ENCODE measurements at regions not wholly inside any gene's neighbourhood (a gene's known extent, or its start where the extent isn't known, plus 50 kb on each side); places are given as distances from the start of the nearest gene placed in this dataset.

DNA sequence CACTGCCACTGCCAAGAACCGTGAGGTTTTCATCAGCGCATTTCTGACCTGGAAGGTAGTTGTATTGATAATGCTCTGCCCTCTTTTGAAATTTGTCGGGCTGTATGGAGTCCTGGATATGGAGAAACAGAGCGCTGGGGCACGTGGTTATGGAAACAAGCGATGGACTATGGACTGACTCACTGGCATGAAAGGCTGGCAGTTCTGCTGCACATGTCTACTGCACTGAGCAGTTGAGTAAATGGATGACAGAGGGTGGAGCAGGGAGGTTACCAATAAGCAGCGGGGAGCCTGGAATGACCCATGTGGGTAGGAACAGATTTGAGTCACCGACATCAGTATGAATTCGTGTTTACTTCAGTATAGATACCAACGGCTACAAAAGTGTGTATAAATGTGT lies 429.5 kb downstream of the OCA2 start:
- no peak overlapping the region for H3K4me3 Mint-ChIP-seq (ENCODE audit: unreplicated experiment)
- TF ChIP-seq, protein P1, sequence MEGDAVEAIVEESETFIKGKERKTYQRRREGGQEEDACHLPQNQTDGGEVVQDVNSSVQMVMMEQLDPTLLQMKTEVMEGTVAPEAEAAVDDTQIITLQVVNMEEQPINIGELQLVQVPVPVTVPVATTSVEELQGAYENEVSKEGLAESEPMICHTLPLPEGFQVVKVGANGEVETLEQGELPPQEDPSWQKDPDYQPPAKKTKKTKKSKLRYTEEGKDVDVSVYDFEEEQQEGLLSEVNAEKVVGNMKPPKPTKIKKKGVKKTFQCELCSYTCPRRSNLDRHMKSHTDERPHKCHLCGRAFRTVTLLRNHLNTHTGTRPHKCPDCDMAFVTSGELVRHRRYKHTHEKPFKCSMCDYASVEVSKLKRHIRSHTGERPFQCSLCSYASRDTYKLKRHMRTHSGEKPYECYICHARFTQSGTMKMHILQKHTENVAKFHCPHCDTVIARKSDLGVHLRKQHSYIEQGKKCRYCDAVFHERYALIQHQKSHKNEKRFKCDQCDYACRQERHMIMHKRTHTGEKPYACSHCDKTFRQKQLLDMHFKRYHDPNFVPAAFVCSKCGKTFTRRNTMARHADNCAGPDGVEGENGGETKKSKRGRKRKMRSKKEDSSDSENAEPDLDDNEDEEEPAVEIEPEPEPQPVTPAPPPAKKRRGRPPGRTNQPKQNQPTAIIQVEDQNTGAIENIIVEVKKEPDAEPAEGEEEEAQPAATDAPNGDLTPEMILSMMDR (IDR thresholded peaks at IDR 0.05; ENCODE audit: unreplicated experiment) = no peak
- no peaks in the 10 kb centered on the region for H3K36me3 Mint-ChIP-seq (ENCODE audit: low read depth, unreplicated experiment)
- no peak overlapping the region for H3K27ac Mint-ChIP-seq (ENCODE audit: unreplicated experiment)
- H3K4me1 Mint-ChIP-seq (ENCODE audit: unreplicated experiment) = peaks cover 9% of the 10 kb centered on the region
- no peak for DNase-seq (ENCODE audit: low spot score)
- peaks cover 5% of the 10 kb centered on the region for H3K27me3 Mint-ChIP-seq (ENCODE audit: unreplicated experiment)
- H3K9me3 Mint-ChIP-seq (ENCODE audit: unreplicated experiment) = no peaks in the 10 kb centered on the region

- Mint-ChIP-seq H3K4me1 (ENCODE audit: unreplicated experiment) (peaks cover 14% of the 10 kb centered on the region), H3K36me3 (ENCODE audit: low read depth, unreplicated experiment) (no peaks in the 10 kb centered on the region), H3K27ac (ENCODE audit: unreplicated experiment) (no peak overlapping the region), H3K27me3 (ENCODE audit: unreplicated experiment) (peaks cover 5% of the 10 kb centered on the region), H3K9me3 (ENCODE audit: unreplicated experiment) (no peaks in the 10 kb centered on the region), H3K4me3 (ENCODE audit: unreplicated experiment) (no peak overlapping the region)
- no peak for DNase-seq (ENCODE audit: low spot score)
- TF ChIP-seq, protein P1 (IDR thresholded peaks at IDR 0.05; ENCODE audit: unreplicated experiment) = no peak
Observed at GRCh38 chr15:27668471-27669220, 430.5 kb downstream of the OCA2 start.

- TF ChIP-seq, protein P1 (IDR thresholded peaks at IDR 0.05; ENCODE audit: unreplicated experiment) = no peak
- Mint-ChIP-seq H3K4me1 (ENCODE audit: unreplicated experiment) (peaks cover 18% of the 10 kb centered on the region), H3K27me3 (ENCODE audit: unreplicated experiment) (no peaks in the 10 kb centered on the region), H3K9me3 (ENCODE audit: unreplicated experiment) (no peaks in the 10 kb centered on the region), H3K27ac (ENCODE audit: unreplicated experiment) (no peak overlapping the region), H3K4me3 (ENCODE audit: unreplicated experiment) (no peak overlapping the region), H3K36me3 (ENCODE audit: low read depth, unreplicated experiment) (no peaks in the 10 kb centered on the region)
- DNase-seq (ENCODE audit: low spot score) = no peak
Observed at GRCh38 chr15:27665002-27665401, 434.1 kb downstream of the OCA2 start.

DNA sequence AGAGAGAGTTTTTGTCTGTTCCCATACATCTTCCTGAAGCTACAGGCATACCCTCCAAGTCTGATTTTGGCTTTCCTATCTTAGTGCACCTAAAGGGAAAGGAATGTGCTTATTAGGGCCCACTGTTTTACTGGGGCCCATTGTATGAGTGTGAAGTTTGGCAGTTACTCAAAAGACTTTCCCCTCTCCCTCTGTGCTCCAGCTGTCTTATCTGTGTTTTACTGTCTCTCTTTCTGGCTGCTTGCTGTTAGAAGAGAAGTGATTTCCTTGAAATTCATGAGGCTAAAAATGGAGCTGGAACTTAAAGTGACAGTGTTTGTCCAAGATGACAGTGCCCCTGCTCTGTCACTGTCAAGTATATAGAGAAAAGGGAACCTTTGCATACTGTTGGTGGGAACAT lies 436.2 kb downstream of the OCA2 start:
- Mint-ChIP-seq H3K27ac (ENCODE audit: unreplicated experiment) (no peak overlapping the region), H3K4me1 (ENCODE audit: unreplicated experiment) (peaks cover 18% of the 10 kb centered on the region), H3K36me3 (ENCODE audit: low read depth, unreplicated experiment) (no peaks in the 10 kb centered on the region), H3K27me3 (ENCODE audit: unreplicated experiment) (no peaks in the 10 kb centered on the region), H3K9me3 (ENCODE audit: unreplicated experiment) (no peaks in the 10 kb centered on the region), H3K4me3 (ENCODE audit: unreplicated experiment) (no peak overlapping the region)
- TF ChIP-seq, protein P1 (IDR thresholded peaks at IDR 0.05; ENCODE audit: unreplicated experiment) = no peak
- DNase-seq (ENCODE audit: low spot score) = no peak

DNA sequence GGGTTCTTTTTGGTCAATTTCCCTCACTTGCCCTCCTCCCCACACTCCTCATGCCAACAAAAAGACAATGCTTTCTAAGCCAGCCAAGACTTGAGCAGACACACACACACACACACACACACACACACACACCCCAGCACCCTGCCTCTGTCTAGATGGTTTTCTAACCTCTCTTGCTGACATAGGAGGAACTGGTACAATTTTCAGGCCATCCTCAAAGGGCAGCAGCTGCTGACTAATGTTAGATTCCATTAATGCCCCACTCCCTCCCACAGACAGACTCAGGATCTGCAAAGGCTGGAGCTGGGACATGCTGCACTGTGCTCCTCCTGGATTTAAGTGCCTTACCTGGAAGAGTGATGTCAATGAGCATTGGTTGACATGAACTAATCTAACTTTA lies 438.4 kb downstream of the OCA2 start:
- no peak overlapping the region for H3K27ac Mint-ChIP-seq (ENCODE audit: unreplicated experiment)
- peaks cover 17% of the 10 kb centered on the region for H3K4me1 Mint-ChIP-seq (ENCODE audit: unreplicated experiment)
- TF ChIP-seq, protein P1 (IDR thresholded peaks at IDR 0.05; ENCODE audit: unreplicated experiment) = no peak
- no peaks in the 10 kb centered on the region for H3K36me3 Mint-ChIP-seq (ENCODE audit: low read depth, unreplicated experiment)
- no peaks in the 10 kb centered on the region for H3K27me3 Mint-ChIP-seq (ENCODE audit: unreplicated experiment)
- DNase-seq (ENCODE audit: low spot score) = no peak
- no peaks in the 10 kb centered on the region for H3K9me3 Mint-ChIP-seq (ENCODE audit: unreplicated experiment)
- H3K4me3 Mint-ChIP-seq (ENCODE audit: unreplicated experiment) = no peak overlapping the region
